RWPE2 (cell line): ENCODE measurements at regions not wholly inside any gene's neighbourhood (a gene's known extent, or its start where the extent isn't known, plus 50 kb on each side); places are given as distances from the start of the nearest gene placed in this dataset.

Source experiments
- ATAC-seq: fragments of 200-7000 bp; cut with Tn5 transposase; 3 replicates; pipeline ENCODE4 v1.9.1; 2021; ENCODE audit warnings: low read depth
- DNase-seq: peaks from one replicate; pipeline ENCODE4 v3.0.0-alpha.2; 2020; ENCODE audit warnings: low spot score
- H3K27ac ChIP-seq: fragments of 450-650 bp; 2 replicates; pipeline ENCODE4 v1.5.1; 2017; ENCODE audit warnings: mild to moderate bottlenecking; ENCODE audit not compliant: poor library complexity, severe bottlenecking
- H3K27me3 ChIP-seq: fragments of 250-450 bp; sonication (Bioruptor Pico); 2 replicates; pipeline ENCODE4 v1.5.1; 2021; ENCODE audit warnings: mild to moderate bottlenecking, moderate library complexity; ENCODE audit not compliant: insufficient read depth, poor library complexity, severe bottlenecking
- H3K36me3 ChIP-seq: fragments of 250-450 bp; sonication (Bioruptor Pico); 2 replicates; pipeline ENCODE4 v1.5.1; 2020; ENCODE audit warnings: low read depth, mild to moderate bottlenecking, moderate library complexity
- H3K4me1 ChIP-seq: fragments of 250-450 bp; sonication (Bioruptor Pico); 2 replicates; pipeline ENCODE4 v1.5.1; 2021; ENCODE audit warnings: mild to moderate bottlenecking, moderate library complexity; ENCODE audit not compliant: insufficient read depth, poor library complexity, severe bottlenecking
- H3K4me3 ChIP-seq: fragments of 250-450 bp; sonication (Bioruptor Pico); 2 replicates; pipeline ENCODE4 v1.5.1; 2021; ENCODE audit warnings: mild to moderate bottlenecking, moderate library complexity; ENCODE audit not compliant: severe bottlenecking
- H3K9me3 ChIP-seq: fragments of 250-450 bp; sonication (Bioruptor Pico); 2 replicates; pipeline ENCODE4 v1.5.1; 2021; ENCODE audit warnings: mild to moderate bottlenecking, moderate library complexity; ENCODE audit not compliant: severe bottlenecking
- TF ChIP-seq, protein P1 (sequence below): fragments of 450-650 bp; IDR thresholded peaks from one replicate; pipeline ENCODE4 v1.5.1; 2017; ENCODE audit warnings: mild to moderate bottlenecking, moderate library complexity; ENCODE audit not compliant: poor library complexity, severe bottlenecking

GRCh38 chr17:5793157-5793556 lies 208.8 kb upstream of the NLRP1 start:
- TF ChIP-seq, protein P1, sequence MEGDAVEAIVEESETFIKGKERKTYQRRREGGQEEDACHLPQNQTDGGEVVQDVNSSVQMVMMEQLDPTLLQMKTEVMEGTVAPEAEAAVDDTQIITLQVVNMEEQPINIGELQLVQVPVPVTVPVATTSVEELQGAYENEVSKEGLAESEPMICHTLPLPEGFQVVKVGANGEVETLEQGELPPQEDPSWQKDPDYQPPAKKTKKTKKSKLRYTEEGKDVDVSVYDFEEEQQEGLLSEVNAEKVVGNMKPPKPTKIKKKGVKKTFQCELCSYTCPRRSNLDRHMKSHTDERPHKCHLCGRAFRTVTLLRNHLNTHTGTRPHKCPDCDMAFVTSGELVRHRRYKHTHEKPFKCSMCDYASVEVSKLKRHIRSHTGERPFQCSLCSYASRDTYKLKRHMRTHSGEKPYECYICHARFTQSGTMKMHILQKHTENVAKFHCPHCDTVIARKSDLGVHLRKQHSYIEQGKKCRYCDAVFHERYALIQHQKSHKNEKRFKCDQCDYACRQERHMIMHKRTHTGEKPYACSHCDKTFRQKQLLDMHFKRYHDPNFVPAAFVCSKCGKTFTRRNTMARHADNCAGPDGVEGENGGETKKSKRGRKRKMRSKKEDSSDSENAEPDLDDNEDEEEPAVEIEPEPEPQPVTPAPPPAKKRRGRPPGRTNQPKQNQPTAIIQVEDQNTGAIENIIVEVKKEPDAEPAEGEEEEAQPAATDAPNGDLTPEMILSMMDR: peak; percentile 3
- Histone ChIP-seq H3K27me3 (no peaks in the 10 kb centered on the region), H3K9me3 (no peaks in the 10 kb centered on the region), H3K36me3 (no peaks in the 10 kb centered on the region), H3K4me1 (no peaks in the 10 kb centered on the region), H3K27ac (no peak overlapping the region), H3K4me3 (no peak overlapping the region)
- DNase-seq (no peak), ATAC-seq (no peak)

GRCh38 chr17:5793899-5794298 lies 209.6 kb upstream of the NLRP1 start:
- Histone ChIP-seq H3K27ac (no peak overlapping the region), H3K9me3 (no peaks in the 10 kb centered on the region), H3K27me3 (no peaks in the 10 kb centered on the region), H3K4me3 (no peak overlapping the region), H3K36me3 (no peaks in the 10 kb centered on the region), H3K4me1 (no peaks in the 10 kb centered on the region)
- TF ChIP-seq, protein P1: no peak
- DNase-seq (no peak), ATAC-seq (no peak)

DNA sequence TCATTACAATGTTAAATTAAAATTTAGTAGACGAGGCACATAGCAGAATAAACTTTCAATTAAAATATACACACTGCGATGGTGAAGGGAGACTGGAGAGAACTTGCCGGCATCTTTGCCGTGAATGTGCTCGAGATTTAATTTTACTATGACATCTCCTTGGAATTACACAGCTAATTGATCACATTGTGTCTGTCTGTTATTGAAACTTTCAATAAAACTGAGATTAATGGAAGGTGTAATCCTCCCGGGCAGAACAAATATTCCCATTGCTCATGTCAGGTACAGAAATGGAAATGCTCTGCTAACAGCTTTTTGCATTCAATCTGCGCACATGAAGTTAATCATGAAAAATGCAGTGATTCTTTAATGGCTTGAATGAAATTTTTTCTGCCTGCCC lies 210.1 kb upstream of the NLRP1 start:
- Histone ChIP-seq H3K4me3 (no peak overlapping the region), H3K36me3 (no peaks in the 10 kb centered on the region), H3K27ac (no peak overlapping the region), H3K27me3 (no peaks in the 10 kb centered on the region), H3K9me3 (no peaks in the 10 kb centered on the region), H3K4me1 (no peaks in the 10 kb centered on the region)
- ATAC-seq: no peak
- TF ChIP-seq, protein P1: no peak
- no peak for DNase-seq

DNA sequence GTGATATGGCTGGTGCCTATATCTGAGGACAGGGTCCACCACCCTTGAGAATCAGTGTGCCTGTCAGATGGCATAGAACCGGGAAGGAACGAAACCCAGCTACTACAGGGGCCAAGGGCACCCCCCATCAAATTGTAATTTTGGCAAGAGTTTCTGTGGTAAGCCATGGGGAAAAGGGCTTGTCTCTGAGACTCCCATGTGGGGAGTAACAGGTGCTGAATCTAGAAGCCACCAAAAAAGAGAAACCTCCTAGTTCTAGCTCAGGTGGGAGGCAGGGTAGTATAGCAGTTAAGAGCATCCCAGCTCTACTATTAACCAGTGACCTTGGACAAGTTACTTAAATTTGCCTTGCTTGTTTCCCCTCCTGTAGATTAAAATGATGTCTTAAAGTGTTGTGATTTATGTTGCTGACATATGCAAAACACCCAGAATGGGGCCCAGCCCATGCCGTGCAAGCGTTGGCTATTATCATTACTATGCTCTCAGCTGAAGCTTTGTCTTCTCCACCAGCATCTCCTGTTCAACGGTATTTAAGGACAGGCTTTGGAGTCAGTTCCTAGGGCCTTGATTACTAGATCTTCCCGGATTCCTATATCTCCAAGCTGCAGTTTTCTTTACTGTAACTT lies 210.7 kb upstream of the NLRP1 start:
- H3K4me1 ChIP-seq: no peaks in the 10 kb centered on the region
- no peaks in the 10 kb centered on the region for H3K27me3 ChIP-seq
- no peaks in the 10 kb centered on the region for H3K36me3 ChIP-seq
- no peak overlapping the region for H3K27ac ChIP-seq
- DNase-seq (no peak), ATAC-seq (no peak)
- no peak overlapping the region for H3K4me3 ChIP-seq
- no peaks in the 10 kb centered on the region for H3K9me3 ChIP-seq
- TF ChIP-seq, protein P1: no peak

DNA sequence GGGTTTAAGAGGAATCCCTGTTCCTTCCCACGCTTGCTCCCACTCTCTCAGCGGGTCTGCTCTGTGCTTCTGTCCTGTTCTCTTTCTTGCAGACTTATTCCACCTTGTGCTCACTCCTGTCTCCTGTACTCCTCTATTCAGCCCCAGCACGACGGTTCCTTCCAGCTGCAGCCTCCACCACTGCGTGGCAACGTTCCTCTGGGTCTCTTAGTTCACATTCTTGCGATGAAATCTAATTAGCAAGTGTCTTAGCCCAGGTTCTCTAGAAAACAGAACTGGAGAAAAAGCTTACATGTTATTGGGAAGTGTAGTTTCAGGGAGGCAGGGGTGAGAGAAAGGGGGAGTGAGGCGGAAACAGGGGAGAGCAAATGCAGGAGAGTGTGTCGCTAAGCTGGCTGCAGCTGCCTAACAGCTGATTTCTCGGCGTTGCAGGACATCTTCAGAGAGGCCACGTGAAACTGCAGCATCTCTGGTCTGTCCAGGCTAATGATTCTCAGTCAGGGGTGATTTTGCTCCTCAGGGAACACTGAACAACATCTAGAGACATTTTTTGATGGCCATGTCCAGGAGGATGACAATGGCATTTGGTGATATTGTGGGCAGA lies 213.2 kb upstream of the NLRP1 start:
- no peak overlapping the region for H3K27ac ChIP-seq
- no peak for DNase-seq
- H3K9me3 ChIP-seq: no peaks in the 10 kb centered on the region
- no peaks in the 10 kb centered on the region for H3K36me3 ChIP-seq
- H3K4me1 ChIP-seq: no peaks in the 10 kb centered on the region
- no peaks in the 10 kb centered on the region for H3K27me3 ChIP-seq
- TF ChIP-seq, protein P1: no peak
- H3K4me3 ChIP-seq: no peak overlapping the region
- ATAC-seq: no peak; the same call in 2 of the 3 replicates
